Hepatocyte (in vitro differentiated cells): ENCODE measurements at regions not wholly inside any gene's neighbourhood (a gene's known extent, or its start where the extent isn't known, plus 50 kb on each side); places are given as distances from the start of the nearest gene placed in this dataset.

Source experiments
- CTCF ChIP-seq: fragments of 200-600 bp; sonication (generic); IDR thresholded peaks from 2 replicates; pipeline ENCODE4 v1.5.1; 2016; ENCODE audit warnings: antibody characterized with exemption, mild to moderate bottlenecking; ENCODE audit not compliant: poor library complexity
- EZH2phosphoT487 ChIP-seq: fragments of 200-600 bp; sonication (generic); IDR thresholded peaks from one replicate; pipeline ENCODE4 v1.6.1; 2018; ENCODE audit warnings: antibody characterized with exemption, mild to moderate bottlenecking, low read depth, moderate library complexity; ENCODE audit not compliant: unreplicated experiment, severe bottlenecking

- no peak for TF ChIP-seq EZH2phosphoT487
- no peak for TF ChIP-seq CTCF
Measured at GRCh38 chr2:48870503-48870902, 115.0 kb upstream of the LHCGR start.
